ENCODE measurements at regions not wholly inside any gene's neighbourhood (a gene's known extent, or its start where the extent isn't known, plus 50 kb on each side); places are given as distances from the start of the nearest gene placed in this dataset.
"Not testable (repeated sequence)": the region's sequence is repeated elsewhere in the genome, so short reads cannot be mapped to it uniquely, and the experiment has no call there.

DNA sequence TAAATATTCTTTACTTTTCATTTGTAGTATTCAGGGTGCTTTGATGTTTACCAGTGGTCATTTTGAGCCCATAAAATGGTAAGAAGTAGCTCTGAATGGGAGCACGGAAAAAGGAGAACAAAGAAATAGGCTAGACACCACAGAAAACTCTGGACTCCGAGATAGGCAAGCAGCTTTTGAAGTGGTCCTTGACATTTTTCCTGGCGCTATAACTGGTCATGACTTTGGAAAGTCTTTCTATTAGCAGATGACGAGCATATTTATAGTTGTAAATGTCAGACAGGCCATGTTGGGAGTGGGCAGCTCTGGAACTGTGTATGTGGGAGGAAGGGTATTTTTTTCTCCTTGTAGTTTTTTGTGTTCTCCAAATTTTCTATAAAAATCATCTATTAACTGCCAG, 126.1 kb upstream of the POC5 start:
- DNase-seq (ENCODE audit: low spot score): no peak

DNA sequence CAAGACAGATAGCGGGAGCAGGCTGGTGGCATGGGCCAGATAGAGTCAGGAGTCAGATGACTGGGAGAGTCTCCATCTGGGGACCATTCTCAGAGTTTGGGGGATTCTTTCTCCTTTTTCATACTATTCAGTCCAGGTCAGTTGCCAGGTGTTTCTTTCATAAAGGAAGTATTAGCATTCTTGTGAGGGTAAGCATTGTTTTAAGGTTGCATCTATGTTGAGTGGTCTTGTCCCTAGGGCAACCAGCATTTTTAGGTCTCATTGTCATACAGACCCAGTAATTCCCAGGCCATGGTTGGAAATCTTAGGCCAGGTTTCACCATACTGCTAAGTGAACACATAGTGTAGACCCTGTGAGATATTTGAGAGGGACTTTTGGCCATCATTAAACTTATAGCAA, 122.3 kb upstream of the POC5 start:
- DNase-seq (ENCODE audit: low spot score): no peak

DNA sequence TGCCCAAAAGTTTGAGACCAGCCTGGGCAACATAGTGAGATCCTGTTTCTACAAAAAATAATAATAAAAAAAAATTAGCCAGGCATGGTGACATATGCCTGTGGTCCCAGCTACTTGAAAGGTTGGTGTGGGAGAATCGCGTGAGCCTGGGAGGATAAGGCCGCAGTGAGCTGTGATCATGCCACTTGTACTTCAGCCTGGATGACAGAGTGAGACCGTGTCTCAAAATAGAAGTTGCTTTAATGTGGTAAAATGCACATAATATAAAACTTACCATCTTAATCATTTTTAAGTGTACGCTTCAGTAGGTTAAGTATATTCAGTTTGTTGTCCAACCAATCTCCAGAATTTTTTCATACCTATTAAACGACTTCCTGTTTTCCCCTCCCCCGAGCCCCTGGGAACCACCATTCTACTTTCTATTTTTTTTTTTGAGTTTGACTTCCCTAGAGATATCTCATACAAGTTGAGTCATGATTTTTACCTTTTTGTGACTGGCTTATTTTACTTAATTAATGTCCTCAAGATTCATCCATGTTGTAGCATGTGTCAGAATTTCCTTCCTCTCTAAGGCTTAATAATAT, 120.1 kb upstream of the POC5 start:
- no peak for DNase-seq (ENCODE audit: low spot score)

DNA sequence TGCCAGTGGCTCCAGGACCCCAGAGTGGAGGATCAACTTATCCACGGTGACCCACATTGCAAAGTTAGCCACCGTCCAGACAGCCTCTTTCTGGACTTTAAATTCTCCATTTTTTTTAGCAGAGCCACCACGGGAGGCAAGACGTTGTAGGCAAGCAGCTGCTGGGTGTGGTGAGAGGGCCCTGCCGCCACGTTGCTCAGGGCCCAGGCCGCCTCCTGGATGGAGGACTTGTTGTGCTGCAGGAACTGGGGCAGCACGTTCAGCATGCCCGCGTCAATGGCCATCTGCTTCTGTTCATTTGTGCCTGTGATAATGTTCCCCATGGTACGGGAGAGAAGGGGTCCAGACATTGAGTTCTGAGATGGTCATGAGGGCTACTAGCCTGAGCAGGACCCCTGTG, 114.3 kb upstream of the POC5 start:
- DNase-seq (ENCODE audit: low spot score): no peak

DNA sequence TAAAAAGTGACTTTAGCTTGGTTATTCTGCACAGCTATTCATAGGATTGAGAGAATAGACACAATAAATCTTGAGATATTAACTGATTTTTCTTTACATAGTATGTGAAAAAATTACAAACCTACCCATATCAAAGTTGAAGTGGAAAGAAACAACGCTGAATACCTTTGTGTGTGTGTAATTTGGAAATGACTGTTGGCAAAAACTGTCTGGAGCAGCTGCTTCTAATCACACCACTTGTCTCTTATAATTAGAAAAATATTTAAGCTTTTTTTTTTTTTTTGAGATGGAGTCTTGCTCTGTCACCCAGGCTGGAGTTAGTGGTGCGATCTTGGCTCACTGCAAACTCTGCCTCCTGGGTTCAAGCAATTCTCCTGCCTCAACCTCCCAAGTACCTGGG, 110.8 kb upstream of the POC5 start:
- no peak for DNase-seq (ENCODE audit: low spot score)

DNA sequence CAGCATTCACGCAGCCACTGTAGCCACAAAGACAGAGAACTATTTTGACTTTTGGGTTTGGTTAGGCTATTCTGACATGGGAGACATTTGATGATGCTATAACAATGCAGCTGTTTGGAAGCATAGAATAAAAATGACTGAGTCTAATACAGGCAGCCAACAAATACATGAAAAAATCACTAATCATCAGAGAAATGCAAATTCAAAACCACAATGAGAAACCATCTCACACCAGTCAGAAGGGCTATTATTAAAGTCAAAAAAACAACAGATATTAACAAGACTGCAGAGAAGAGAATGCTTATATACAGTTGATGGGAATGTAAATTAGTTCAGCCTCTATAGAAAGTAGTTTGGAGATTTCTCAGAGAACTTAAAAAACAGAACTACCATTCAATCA, 107.1 kb upstream of the POC5 start:
- no peak for DNase-seq (ENCODE audit: low spot score)

DNA sequence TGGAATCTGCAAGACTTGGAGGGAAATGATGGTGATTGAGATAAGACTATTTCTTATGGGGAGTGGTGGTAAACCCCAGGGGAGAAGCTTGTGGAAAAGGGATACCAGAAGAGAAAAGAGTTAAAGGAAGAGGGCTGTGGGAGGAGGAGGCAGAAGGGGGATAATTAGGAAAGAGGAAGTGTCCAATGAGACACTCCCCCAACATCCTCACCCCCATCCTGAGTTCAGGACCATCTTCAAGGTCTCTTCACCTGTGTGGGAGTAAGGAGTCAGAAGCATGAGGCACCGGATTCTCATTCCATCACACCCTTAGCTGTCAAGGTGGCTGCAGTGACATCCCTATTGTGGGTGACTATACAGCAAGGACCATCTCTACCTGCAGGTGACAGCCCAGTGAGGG, 106.6 kb upstream of the POC5 start:
- DNase-seq (ENCODE audit: low spot score): no peak

DNA sequence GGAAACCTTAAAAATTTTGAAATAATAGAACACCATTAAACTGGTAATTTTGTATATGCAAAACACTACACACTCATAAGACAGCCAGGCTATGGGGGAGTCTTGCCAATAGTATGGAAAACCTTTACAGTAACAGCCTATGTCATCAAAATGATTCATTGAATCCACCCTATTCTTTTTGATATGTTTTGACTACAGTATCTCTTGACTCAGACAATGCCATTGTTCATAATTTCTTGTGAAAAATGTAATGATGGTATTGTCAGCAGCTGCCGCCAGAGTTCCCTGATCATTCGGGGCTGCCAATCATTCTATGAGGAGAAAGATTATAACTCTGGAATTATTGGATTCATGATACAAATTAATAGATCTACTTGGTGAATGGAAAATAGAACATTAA, 101.4 kb upstream of the POC5 start:
- no peak for DNase-seq (ENCODE audit: low spot score)

DNA sequence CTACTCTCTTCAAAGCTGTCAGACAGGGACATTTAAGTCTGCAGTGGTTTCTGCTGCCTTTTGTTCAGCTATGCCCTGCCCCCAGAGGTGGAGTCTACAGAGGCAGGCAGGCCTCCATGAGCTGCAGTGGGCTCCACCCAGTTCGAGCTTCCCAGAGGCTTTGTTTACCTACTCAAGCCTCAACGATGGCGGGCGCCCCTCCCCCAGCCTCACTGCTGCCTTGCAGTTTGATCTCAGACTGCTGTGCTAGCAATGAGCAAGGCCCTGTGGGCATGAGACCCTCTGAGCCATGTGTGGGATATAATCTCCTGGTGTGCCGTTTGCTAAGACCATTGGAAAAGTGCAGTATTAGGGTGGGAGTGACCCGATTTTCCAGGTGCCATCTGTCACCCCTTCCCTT, 82.5 kb upstream of the POC5 start:
- DNase-seq (ENCODE audit: low spot score): not testable (repeated sequence)

DNA sequence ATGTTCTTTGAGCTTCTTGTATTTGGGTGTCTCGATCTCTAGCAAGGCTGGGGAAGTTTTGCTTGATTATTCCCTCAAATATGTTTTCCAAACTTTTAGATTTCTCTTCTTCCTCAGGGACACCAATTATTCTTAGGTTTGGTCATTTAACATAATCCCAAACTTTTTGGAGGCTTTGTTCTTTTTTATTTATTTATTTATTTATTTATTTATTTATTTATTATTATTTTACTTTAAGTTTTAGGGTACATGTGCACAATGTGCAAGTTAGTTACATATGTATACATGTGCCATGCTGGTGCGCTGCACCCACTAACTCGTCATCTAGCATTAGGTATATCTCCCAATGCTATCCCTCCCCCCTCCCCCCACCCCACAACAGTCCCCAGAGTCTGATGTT, 52.1 kb upstream of the POC5 start:
- DNase-seq (ENCODE audit: low spot score): not testable (repeated sequence)
